ENCODE measurements at regions not wholly inside any gene's neighbourhood (a gene's known extent, or its start where the extent isn't known, plus 50 kb on each side); places are given as distances from the start of the nearest gene placed in this dataset.

- Mint-ChIP-seq H3K27me3 (ENCODE audit: low read depth) (no peaks in the 10 kb centered on the region), H3K4me3 (no peak overlapping the region), H3K9me3 (peaks cover 8% of the 10 kb centered on the region), H3K27ac (ENCODE audit: unreplicated experiment) (no peak overlapping the region), H3K4me1 (peaks cover 3% of the 10 kb centered on the region), H3K36me3 (ENCODE audit: low read depth) (peaks cover 7% of the 10 kb centered on the region)
- TF ChIP-seq CTCF (conservative IDR thresholded peaks at IDR 0.05) = no peak
- DNase-seq (ENCODE audit: low read depth, low spot score) = no peak
Measured at GRCh38 chr3:31455524-31455923, 77.2 kb upstream of the STT3B start.

DNA sequence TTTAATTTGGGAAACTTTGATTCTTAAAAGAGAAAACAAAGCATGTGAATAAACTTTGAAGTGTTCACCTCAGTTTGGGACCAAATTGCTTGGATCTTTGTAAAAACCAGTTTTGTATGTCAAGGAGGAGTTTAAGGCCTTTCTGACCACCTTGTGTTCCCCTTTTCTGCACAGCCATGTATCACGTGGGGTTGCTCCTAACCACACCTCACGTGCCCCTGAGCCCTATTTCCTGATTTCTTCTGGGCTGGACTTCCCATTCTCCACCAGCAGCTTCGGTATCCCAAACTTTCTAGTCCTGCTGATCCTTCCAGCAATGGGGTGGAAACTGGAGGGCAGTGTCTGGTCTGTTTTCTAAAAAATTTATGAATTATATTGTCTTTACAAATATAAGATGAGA lies 76.4 kb upstream of the STT3B start:
- no peaks in the 10 kb centered on the region for H3K4me1 Mint-ChIP-seq
- no peak for DNase-seq (ENCODE audit: low read depth, low spot score)
- no peak overlapping the region for H3K27ac Mint-ChIP-seq (ENCODE audit: unreplicated experiment)
- H3K9me3 Mint-ChIP-seq = peaks cover 8% of the 10 kb centered on the region
- H3K36me3 Mint-ChIP-seq (ENCODE audit: low read depth) = peaks cover 7% of the 10 kb centered on the region
- no peak overlapping the region for H3K4me3 Mint-ChIP-seq
- no peak for TF ChIP-seq CTCF (conservative IDR thresholded peaks at IDR 0.05)
- H3K27me3 Mint-ChIP-seq (ENCODE audit: low read depth) = no peaks in the 10 kb centered on the region

DNA sequence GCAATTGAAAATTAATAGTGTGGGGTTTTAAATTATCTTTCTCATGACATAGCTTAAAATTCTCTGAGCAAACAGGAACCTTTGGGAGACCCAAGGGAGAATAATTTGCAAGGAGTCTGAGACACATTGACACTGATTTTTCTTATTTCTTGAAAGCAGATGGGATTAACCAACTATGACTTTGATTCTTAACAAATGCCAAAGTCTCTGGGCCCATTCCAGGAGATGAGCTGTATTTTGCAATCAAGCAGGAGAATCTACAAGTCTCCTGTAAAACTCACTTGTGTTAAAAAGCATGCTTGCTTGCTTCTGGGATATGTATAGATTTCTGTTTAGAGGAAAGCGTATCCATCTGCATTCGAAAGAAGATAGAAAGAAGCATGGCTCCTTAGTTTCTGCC lies 71.3 kb upstream of the STT3B start:
- no peaks in the 10 kb centered on the region for H3K27me3 Mint-ChIP-seq (ENCODE audit: low read depth)
- H3K9me3 Mint-ChIP-seq = no peaks in the 10 kb centered on the region
- no peak overlapping the region for H3K4me3 Mint-ChIP-seq
- DNase-seq (ENCODE audit: low read depth, low spot score) = no peak
- no peaks in the 10 kb centered on the region for H3K4me1 Mint-ChIP-seq
- H3K36me3 Mint-ChIP-seq (ENCODE audit: low read depth) = no peaks in the 10 kb centered on the region
- TF ChIP-seq CTCF (conservative IDR thresholded peaks at IDR 0.05) = no peak
- H3K27ac Mint-ChIP-seq (ENCODE audit: unreplicated experiment) = no peak overlapping the region

DNA sequence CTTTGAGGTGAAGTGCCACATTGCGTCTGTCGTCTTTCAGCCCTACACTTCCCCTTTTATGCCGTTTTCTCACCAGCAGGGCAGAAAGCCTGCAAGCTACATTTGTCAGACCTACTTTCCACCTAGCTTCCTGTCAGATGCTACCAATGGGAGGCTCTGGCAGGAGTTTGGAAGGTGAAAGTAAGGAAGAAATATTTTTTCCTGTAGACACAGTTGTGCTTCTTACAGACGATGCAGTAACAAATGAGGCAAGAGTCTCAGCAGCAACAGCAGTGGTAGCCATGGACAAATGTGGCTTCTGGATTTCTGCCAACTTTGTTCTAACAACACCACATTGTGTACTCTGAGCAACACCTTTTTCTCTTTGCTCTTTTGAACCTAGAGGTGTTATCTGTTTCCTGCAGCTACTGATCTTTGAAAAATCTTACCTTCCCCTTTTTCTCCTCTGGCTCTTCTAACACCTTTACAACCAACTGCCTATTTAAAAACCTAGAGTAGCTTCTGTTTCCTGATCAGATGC lies 70.6 kb upstream of the STT3B start:
- peak; percentile 13 for TF ChIP-seq CTCF (conservative IDR thresholded peaks at IDR 0.05)
- Mint-ChIP-seq H3K36me3 (ENCODE audit: low read depth) (no peaks in the 10 kb centered on the region), H3K4me1 (no peaks in the 10 kb centered on the region), H3K27ac (ENCODE audit: unreplicated experiment) (no peak overlapping the region), H3K27me3 (ENCODE audit: low read depth) (no peaks in the 10 kb centered on the region), H3K4me3 (no peak overlapping the region), H3K9me3 (no peaks in the 10 kb centered on the region)
- DNase-seq (ENCODE audit: low read depth, low spot score) = no peak

DNA sequence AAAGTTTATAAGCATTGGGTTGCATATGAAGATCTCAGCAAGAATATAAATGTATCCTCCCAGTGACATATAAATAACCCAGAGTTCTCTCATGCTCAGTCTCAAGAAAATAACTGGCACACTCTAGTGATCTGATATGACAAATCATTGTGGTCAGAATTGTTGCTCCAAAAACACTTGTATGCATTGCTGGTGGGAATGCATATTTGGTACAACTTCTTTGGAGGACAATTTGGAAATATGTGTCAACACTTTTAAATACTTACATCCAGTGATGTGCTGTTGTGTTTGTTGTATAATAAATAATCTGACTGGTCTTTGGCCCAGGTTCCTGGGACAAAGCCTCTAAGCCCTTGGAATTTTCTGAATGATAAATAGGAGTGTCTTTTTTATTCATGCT lies 66.7 kb upstream of the STT3B start:
- DNase-seq (ENCODE audit: low read depth, low spot score) = no peak
- no peaks in the 10 kb centered on the region for H3K27me3 Mint-ChIP-seq (ENCODE audit: low read depth)
- no peak overlapping the region for H3K4me3 Mint-ChIP-seq
- no peaks in the 10 kb centered on the region for H3K9me3 Mint-ChIP-seq
- no peaks in the 10 kb centered on the region for H3K36me3 Mint-ChIP-seq (ENCODE audit: low read depth)
- no peaks in the 10 kb centered on the region for H3K4me1 Mint-ChIP-seq
- TF ChIP-seq CTCF (conservative IDR thresholded peaks at IDR 0.05) = no peak
- H3K27ac Mint-ChIP-seq (ENCODE audit: unreplicated experiment) = no peak overlapping the region

- no peak for TF ChIP-seq CTCF (conservative IDR thresholded peaks at IDR 0.05)
- H3K4me3 Mint-ChIP-seq = no peak overlapping the region
- no peak overlapping the region for H3K27ac Mint-ChIP-seq (ENCODE audit: unreplicated experiment)
- DNase-seq (ENCODE audit: low read depth, low spot score) = no peak
- H3K4me1 Mint-ChIP-seq = no peaks in the 10 kb centered on the region
- peaks cover under 1% of the 10 kb centered on the region for H3K9me3 Mint-ChIP-seq
- H3K36me3 Mint-ChIP-seq (ENCODE audit: low read depth) = no peaks in the 10 kb centered on the region
- H3K27me3 Mint-ChIP-seq (ENCODE audit: low read depth) = no peaks in the 10 kb centered on the region
Measured at GRCh38 chr3:31466866-31467265, 65.9 kb upstream of the STT3B start.

Measured in neural crest cell (in vitro differentiated cells).